ENCODE measurements at regions not wholly inside any gene's neighbourhood (a gene's known extent, or its start where the extent isn't known, plus 50 kb on each side); places are given as distances from the start of the nearest gene placed in this dataset.
"Not testable (repeated sequence)": the region's sequence is repeated elsewhere in the genome, so short reads cannot be mapped to it uniquely, and the experiment has no call there.

DNA sequence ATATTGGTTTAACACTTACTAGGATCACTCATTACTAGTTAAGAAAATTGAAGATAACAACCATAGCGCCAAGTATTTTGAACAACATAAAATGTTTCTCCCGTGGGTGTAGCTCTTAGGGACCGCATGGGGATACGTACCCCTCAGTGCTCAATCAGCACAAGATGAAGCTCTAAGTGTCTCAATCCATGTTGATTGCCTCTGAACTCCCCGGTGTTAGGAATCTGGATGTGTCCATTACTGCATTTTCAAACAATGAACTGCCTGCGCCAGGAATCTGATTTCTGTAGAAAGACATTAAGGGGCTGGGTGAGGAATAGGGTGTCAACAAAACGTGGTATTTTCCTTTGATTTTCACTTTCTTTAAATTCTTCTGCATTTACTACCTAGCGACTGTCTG is 100.2 kb downstream of the LMO4 start:
- CTCF ChIA-PET = no interaction called here

DNA sequence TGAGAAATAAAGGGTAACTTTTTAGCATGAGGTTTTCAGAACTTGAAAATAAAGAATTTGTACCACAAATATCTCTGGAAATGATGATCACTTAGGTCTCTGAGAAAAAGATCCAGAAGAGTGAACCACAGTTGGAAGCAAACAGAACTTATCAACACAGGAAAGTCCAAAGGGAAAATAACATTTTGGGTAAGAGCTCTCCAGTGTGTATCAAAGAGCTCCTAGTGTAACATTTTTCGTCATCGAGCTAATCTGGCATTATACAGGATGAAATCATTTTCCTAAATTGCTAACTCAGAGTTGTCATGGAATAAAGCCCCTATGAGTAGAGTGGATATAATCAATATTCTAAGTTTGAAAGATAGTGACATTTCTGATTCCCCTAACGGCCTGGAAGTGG is 104.0 kb downstream of the LMO4 start:
- Mint-ChIP-seq H3K36me3 (ENCODE audit: low read depth) (no peaks in the 10 kb centered on the region), H3K27me3 (peaks cover 14% of the 10 kb centered on the region), H3K9me3 (no peaks in the 10 kb centered on the region), H3K27ac (no peak overlapping the region), H3K4me3 (no peak overlapping the region), H3K4me1 (ENCODE audit: low read depth) (peaks cover 3% of the 10 kb centered on the region)
- intact Hi-C loops (cut with micrococcal nuclease) = no loop called here
- TF ChIP-seq, protein P1, sequence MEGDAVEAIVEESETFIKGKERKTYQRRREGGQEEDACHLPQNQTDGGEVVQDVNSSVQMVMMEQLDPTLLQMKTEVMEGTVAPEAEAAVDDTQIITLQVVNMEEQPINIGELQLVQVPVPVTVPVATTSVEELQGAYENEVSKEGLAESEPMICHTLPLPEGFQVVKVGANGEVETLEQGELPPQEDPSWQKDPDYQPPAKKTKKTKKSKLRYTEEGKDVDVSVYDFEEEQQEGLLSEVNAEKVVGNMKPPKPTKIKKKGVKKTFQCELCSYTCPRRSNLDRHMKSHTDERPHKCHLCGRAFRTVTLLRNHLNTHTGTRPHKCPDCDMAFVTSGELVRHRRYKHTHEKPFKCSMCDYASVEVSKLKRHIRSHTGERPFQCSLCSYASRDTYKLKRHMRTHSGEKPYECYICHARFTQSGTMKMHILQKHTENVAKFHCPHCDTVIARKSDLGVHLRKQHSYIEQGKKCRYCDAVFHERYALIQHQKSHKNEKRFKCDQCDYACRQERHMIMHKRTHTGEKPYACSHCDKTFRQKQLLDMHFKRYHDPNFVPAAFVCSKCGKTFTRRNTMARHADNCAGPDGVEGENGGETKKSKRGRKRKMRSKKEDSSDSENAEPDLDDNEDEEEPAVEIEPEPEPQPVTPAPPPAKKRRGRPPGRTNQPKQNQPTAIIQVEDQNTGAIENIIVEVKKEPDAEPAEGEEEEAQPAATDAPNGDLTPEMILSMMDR (IDR thresholded peaks at IDR 0.05) = no peak
- DNase-seq (no peak), ATAC-seq (no peak)
- CTCF ChIA-PET = no interaction called here
- POLR2A ChIA-PET = no interaction called here

More for the DNA sequence above, 100.2 kb downstream of the LMO4 start:
- Mint-ChIP-seq H3K9me3 (no peaks in the 10 kb centered on the region), H3K27ac (no peak overlapping the region), H3K4me3 (no peak overlapping the region), H3K27me3 (peaks cover 8% of the 10 kb centered on the region), H3K4me1 (ENCODE audit: low read depth) (no peaks in the 10 kb centered on the region), H3K36me3 (ENCODE audit: low read depth) (no peaks in the 10 kb centered on the region)
- TF ChIP-seq, protein P1 (IDR thresholded peaks at IDR 0.05) = no peak
- POLR2A ChIA-PET = no interaction called here
- intact Hi-C loops (cut with micrococcal nuclease) = no loop called here
- DNase-seq (no peak), ATAC-seq (no peak)

DNA sequence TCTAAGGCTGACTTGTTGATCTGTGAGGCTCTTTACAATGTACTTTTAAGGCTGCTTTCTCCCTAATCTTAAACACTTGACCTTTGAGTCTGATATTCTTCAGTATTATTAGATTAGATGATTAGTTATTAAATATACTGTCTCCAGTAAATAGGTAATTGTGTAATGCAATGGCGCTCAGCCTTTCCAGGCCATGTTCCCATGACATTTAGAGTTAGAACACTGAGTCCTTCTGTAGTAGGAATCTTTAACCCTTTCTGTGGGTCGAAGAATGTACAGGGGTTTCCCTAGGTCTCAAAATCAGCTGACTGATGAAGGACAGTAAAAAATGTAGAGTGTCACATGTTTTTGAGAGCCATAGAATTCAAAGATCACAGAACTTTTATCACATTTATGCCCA is 104.4 kb downstream of the LMO4 start:
- POLR2A ChIA-PET; H3K9me3 Mint-ChIP-seq; ATAC-seq; DNase-seq; H3K27ac Mint-ChIP-seq; H3K36me3 Mint-ChIP-seq (ENCODE audit: low read depth); H3K4me3 Mint-ChIP-seq; CTCF ChIA-PET; intact Hi-C loops (cut with micrococcal nuclease); H3K4me1 Mint-ChIP-seq (ENCODE audit: low read depth): not testable (repeated sequence)
- H3K27me3 Mint-ChIP-seq = peaks cover 14% of the 10 kb centered on the region

DNA sequence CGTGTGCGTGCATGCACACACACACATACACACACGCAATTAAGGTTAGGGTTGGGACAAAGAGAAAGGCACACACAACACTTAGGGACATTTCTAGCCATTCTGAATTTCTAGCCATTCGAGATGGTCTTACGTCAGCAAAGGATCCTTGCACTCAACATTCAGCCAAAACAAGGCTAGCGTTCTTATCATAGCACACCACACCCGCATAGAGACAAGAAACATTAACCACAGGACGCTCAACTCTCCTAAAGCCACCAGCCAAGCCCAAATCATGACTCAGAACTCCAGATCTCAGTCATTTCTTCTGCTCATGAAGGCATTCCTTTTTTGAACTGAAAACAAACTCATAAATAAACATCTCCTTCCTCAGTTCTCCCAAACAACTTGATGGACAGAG is 106.8 kb downstream of the LMO4 start:
- Mint-ChIP-seq H3K27me3 (peaks cover 10% of the 10 kb centered on the region), H3K9me3 (no peaks in the 10 kb centered on the region), H3K27ac (no peak overlapping the region), H3K4me1 (ENCODE audit: low read depth) (peaks cover 3% of the 10 kb centered on the region), H3K36me3 (ENCODE audit: low read depth) (no peaks in the 10 kb centered on the region), H3K4me3 (no peak overlapping the region)
- peak; percentile 58 for ATAC-seq
- peak; percentile 28 for DNase-seq
- ChIA-PET POLR2A (no interaction called here), CTCF (no interaction called here)
- TF ChIP-seq, protein P1 (IDR thresholded peaks at IDR 0.05) = no peak
- intact Hi-C loops (cut with micrococcal nuclease) = no loop called here

DNA sequence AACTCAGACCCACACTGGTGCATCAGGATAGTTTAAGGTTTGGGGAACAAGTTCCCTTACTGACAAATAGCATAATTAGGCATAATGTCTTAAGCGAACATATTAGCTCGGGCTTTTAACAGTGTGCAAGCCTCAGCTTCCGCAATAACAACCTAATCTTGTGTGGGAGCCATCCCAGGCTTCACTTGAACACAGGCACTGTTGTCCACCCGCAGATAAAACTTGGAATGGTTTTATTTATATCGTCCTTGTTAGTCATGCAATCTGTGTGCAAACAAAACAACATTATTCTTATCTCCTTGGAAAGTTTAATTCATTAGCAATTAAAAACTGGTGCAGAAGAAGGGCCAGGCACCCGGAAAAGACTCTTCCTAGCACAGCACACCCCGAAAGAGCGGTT is 107.4 kb downstream of the LMO4 start:
- H3K27ac Mint-ChIP-seq; H3K36me3 Mint-ChIP-seq (ENCODE audit: low read depth): not testable (repeated sequence)

DNA sequence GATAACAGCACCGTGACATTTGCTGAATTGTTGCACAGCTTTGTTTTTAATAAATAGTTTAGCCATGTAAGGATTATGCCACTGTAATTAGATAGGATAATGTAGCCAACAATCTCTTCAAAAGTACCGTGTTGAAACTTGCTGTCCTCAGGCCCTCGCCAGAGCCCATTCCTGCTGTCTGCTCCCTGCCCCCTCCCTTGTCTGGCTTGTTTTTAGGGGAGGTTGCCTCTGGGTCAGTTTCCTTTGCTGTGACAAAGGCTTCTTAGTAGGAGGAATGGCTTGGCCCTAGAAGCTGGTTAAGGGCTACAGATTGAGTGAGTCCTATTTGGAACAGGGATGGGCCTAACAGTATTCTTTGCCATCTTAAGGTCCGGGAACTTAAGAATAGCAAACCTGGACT is 107.9 kb downstream of the LMO4 start:
- Mint-ChIP-seq H3K36me3 (ENCODE audit: low read depth) (no peaks in the 10 kb centered on the region), H3K27ac (no peak overlapping the region), H3K9me3 (no peaks in the 10 kb centered on the region), H3K4me1 (ENCODE audit: low read depth) (peaks cover 3% of the 10 kb centered on the region), H3K4me3 (no peak overlapping the region), H3K27me3 (peaks cover 9% of the 10 kb centered on the region)
- TF ChIP-seq, protein P1 (IDR thresholded peaks at IDR 0.05) = no peak
- ChIA-PET CTCF (no interaction called here), POLR2A (no interaction called here)
- no peak for DNase-seq
- intact Hi-C loops (cut with micrococcal nuclease) = no loop called here
- no peak for ATAC-seq

More for the DNA sequence above, 107.4 kb downstream of the LMO4 start:
- H3K4me3 Mint-ChIP-seq; intact Hi-C loops (cut with micrococcal nuclease); DNase-seq; H3K9me3 Mint-ChIP-seq; POLR2A ChIA-PET; H3K4me1 Mint-ChIP-seq (ENCODE audit: low read depth); CTCF ChIA-PET; ATAC-seq; H3K27me3 Mint-ChIP-seq: not testable (repeated sequence)

Measured in activated CD8-positive, alpha-beta T cell treated with anti-CD3 and anti-CD28 coated beads for 36 hours (primary cell).